NCI-H2227 (cell line): ENCODE measurements at regions not wholly inside any gene's neighbourhood (a gene's known extent, or its start where the extent isn't known, plus 50 kb on each side); places are given as distances from the start of the nearest gene placed in this dataset.

Source experiments
- DNase-seq: peaks from one replicate; lab custom pipeline; 2025; ENCODE audit not compliant: unreplicated experiment; lab: John Stamatoyannopoulos, UW

- DNase-seq: no peak
Measured at GRCh38 chr7:127446842-127447241, 54.3 kb upstream of the ZNF800 start.
